Neural progenitor cell (in vitro differentiated cells): ENCODE measurements at regions not wholly inside any gene's neighbourhood (a gene's known extent, or its start where the extent isn't known, plus 50 kb on each side); places are given as distances from the start of the nearest gene placed in this dataset.

ENCODE experiments used
- DNase-seq: peaks from one replicate; pipeline ENCODE4 v3.0.0-alpha.2; 2016; ENCODE audit warnings: low spot score
- H2AFZ ChIP-seq: fragments of 200-600 bp; sonication (generic); replicated peaks from 2 replicates; pipeline ENCODE4 v1.6.1; 2016; ENCODE audit warnings: antibody characterized with exemption
- H3F3A ChIP-seq: fragments of 200-600 bp; sonication (generic); 2 replicates; pipeline ENCODE4 v1.6.1; 2016; ENCODE audit warnings: antibody characterized with exemption, low read depth
- H3K27ac ChIP-seq: fragments of 200-600 bp; sonication (generic); 2 replicates; pipeline ENCODE4 v1.5.1; 2016; ENCODE audit warnings: mild to moderate bottlenecking
- H3K27me3 ChIP-seq: fragments of 200-600 bp; sonication (generic); 2 replicates; pipeline ENCODE4 v1.6.1; 2016; ENCODE audit warnings: mild to moderate bottlenecking, moderate library complexity
- H3K36me3 ChIP-seq: fragments of 200-600 bp; sonication (generic); 2 replicates; pipeline ENCODE4 v1.5.1; 2016
- H3K4me1 ChIP-seq: fragments of 200-600 bp; sonication (generic); 2 replicates; pipeline ENCODE4 v1.6.1; 2016; ENCODE audit warnings: mixed run types
- H3K4me2 ChIP-seq: fragments of 200-600 bp; sonication (generic); 2 replicates; pipeline ENCODE4 v1.6.1; 2016
- H3K4me3 ChIP-seq: fragments of 200-600 bp; sonication (generic); 2 replicates; pipeline ENCODE4 v1.5.1; 2016
- H3K79me2 ChIP-seq: fragments of 200-600 bp; sonication (generic); 2 replicates; pipeline ENCODE4 v1.6.1; 2016; ENCODE audit warnings: low read depth
- H3K9ac ChIP-seq: fragments of 200-600 bp; sonication (generic); 2 replicates; pipeline ENCODE4 v1.6.1; 2016
- H3K9me3 ChIP-seq: fragments of 200-600 bp; sonication (generic); 2 replicates; pipeline ENCODE4 v1.5.1; 2016; ENCODE audit warnings: low read depth
- H4K20me1 ChIP-seq: fragments of 200-600 bp; sonication (generic); 2 replicates; pipeline ENCODE4 v1.6.1; 2016; ENCODE audit warnings: low read depth
- H3K27ac Mint-ChIP-seq: 3 replicates; pipeline ENCODE4 v1.8.0; 2021; ENCODE audit warnings: mixed read lengths
- H3K27me3 Mint-ChIP-seq: 2 replicates; pipeline ENCODE4 v1.8.0; 2022; ENCODE audit warnings: low read depth, mild to moderate bottlenecking, inconsistent platforms, moderate library complexity, mixed read lengths; ENCODE audit not compliant: insufficient read depth
- H3K36me3 Mint-ChIP-seq: 3 replicates; pipeline ENCODE4 v1.8.0; 2021; ENCODE audit warnings: mixed read lengths
- H3K4me1 Mint-ChIP-seq: 3 replicates; pipeline ENCODE4 v1.8.0; 2021; ENCODE audit warnings: mixed read lengths
- H3K4me3 Mint-ChIP-seq: 3 replicates; pipeline ENCODE4 v1.8.0; 2021; ENCODE audit warnings: mild to moderate bottlenecking, moderate library complexity, mixed read lengths
- H3K9me3 Mint-ChIP-seq: 3 replicates; pipeline ENCODE4 v1.8.0; 2020; ENCODE audit warnings: mixed read lengths
- CTCF ChIP-seq: fragments of 200-600 bp; sonication (generic); IDR thresholded peaks from 2 replicates; pipeline ENCODE4 v1.5.1; 2017; ENCODE audit warnings: antibody characterized with exemption, mild to moderate bottlenecking
- EZH2 ChIP-seq: fragments of 200-600 bp; sonication (generic); IDR thresholded peaks from 2 replicates; pipeline ENCODE4 v1.6.1; 2017; ENCODE audit warnings: antibody characterized with exemption, mild to moderate bottlenecking, moderate library complexity
- EZH2phosphoT487 ChIP-seq: fragments of 200-600 bp; sonication (generic); IDR thresholded peaks from 2 replicates; pipeline ENCODE4 v1.6.1; 2017; ENCODE audit warnings: antibody characterized with exemption

GRCh38 chr9:127553793-127554192 is 58.3 kb upstream of the STXBP1 start:
- Histone ChIP-seq H3K27me3 (no peaks in the 10 kb centered on the region), H3K27ac (no peak overlapping the region), H3F3A (peaks cover 26% of the 10 kb centered on the region), H3K79me2 (peaks cover 16% of the 10 kb centered on the region), H3K36me3 (no peaks in the 10 kb centered on the region), H2AFZ (no peak overlapping the region), H4K20me1 (peaks cover 8% of the 10 kb centered on the region), H3K4me2 (no peak overlapping the region), H3K4me1 (peaks cover 36% of the 10 kb centered on the region), H3K4me3 (no peak overlapping the region), H3K9ac (no peak overlapping the region), H3K9me3 (no peaks in the 10 kb centered on the region)
- no peak overlapping the region for H3K4me3 Mint-ChIP-seq
- no peak for TF ChIP-seq CTCF
- TF ChIP-seq EZH2phosphoT487 = no peak
- TF ChIP-seq EZH2 = no peak
- peaks cover 12% of the 10 kb centered on the region for H3K27me3 Mint-ChIP-seq
- H3K27ac Mint-ChIP-seq = peak overlapping the region; percentile 34
- no peaks in the 10 kb centered on the region for H3K9me3 Mint-ChIP-seq
- H3K4me1 Mint-ChIP-seq = peaks cover 48% of the 10 kb centered on the region
- H3K36me3 Mint-ChIP-seq = no peaks in the 10 kb centered on the region
- no peak for DNase-seq

- Mint-ChIP-seq H3K27ac (peak overlapping the region; percentile 92), H3K9me3 (no peaks in the 10 kb centered on the region), H3K27me3 (peaks cover 9% of the 10 kb centered on the region), H3K4me1 (peaks cover 53% of the 10 kb centered on the region), H3K36me3 (no peaks in the 10 kb centered on the region), H3K4me3 (peak overlapping the region; percentile 35)
- Histone ChIP-seq H3K4me2 (peak overlapping the region; percentile 69), H3K4me1 (peaks cover 40% of the 10 kb centered on the region), H4K20me1 (peaks cover 8% of the 10 kb centered on the region), H3K79me2 (peaks cover 19% of the 10 kb centered on the region), H3K27me3 (no peaks in the 10 kb centered on the region), H2AFZ (no peak overlapping the region), H3K27ac (peak overlapping the region; percentile 30), H3F3A (peaks cover 26% of the 10 kb centered on the region), H3K36me3 (no peaks in the 10 kb centered on the region), H3K4me3 (peak overlapping the region; percentile 15), H3K9me3 (no peaks in the 10 kb centered on the region), H3K9ac (no peak overlapping the region)
- TF ChIP-seq EZH2 (no peak), EZH2phosphoT487 (no peak), CTCF (no peak)
- peak; percentile 80 for DNase-seq
Observed at GRCh38 chr9:127554966-127555839, 56.9 kb upstream of the STXBP1 start.

GRCh38 chr9:127555840-127556820 is 55.9 kb upstream of the STXBP1 start:
- Mint-ChIP-seq H3K4me3 (peak overlapping the region; percentile 58), H3K9me3 (no peaks in the 10 kb centered on the region), H3K36me3 (no peaks in the 10 kb centered on the region), H3K4me1 (peaks cover 58% of the 10 kb centered on the region), H3K27ac (peak overlapping the region; percentile 59), H3K27me3 (peaks cover 10% of the 10 kb centered on the region)
- H3K36me3 ChIP-seq = no peaks in the 10 kb centered on the region
- no peak for DNase-seq
- peaks cover 40% of the 10 kb centered on the region for H3K4me1 ChIP-seq
- H4K20me1 ChIP-seq = peaks cover 8% of the 10 kb centered on the region
- H3F3A ChIP-seq = peaks cover 26% of the 10 kb centered on the region
- H3K27ac ChIP-seq = peak overlapping the region; percentile 30
- H3K9me3 ChIP-seq = no peaks in the 10 kb centered on the region
- no peak overlapping the region for H3K4me3 ChIP-seq
- no peaks in the 10 kb centered on the region for H3K27me3 ChIP-seq
- no peak overlapping the region for H3K9ac ChIP-seq
- peak overlapping the region; percentile 69 for H3K4me2 ChIP-seq
- no peak for TF ChIP-seq EZH2phosphoT487
- no peak for TF ChIP-seq EZH2
- no peak for TF ChIP-seq CTCF
- H2AFZ ChIP-seq = no peak overlapping the region
- H3K79me2 ChIP-seq = peaks cover 24% of the 10 kb centered on the region
